PC-3 (cell line): ENCODE measurements at regions not wholly inside any gene's neighbourhood (a gene's known extent, or its start where the extent isn't known, plus 50 kb on each side); places are given as distances from the start of the nearest gene placed in this dataset.

Experiments used
- CTCF ChIP-seq: fragments of 300-600 bp; sonication (generic); conservative IDR thresholded peaks from 2 replicates; pipeline ENCODE4 v1.5.1; 2017; ENCODE audit warnings: antibody characterized with exemption, low read depth, mild to moderate bottlenecking, low read length
- EZH2 ChIP-seq: fragments of 300-600 bp; sonication (generic); IDR thresholded peaks from one replicate; pipeline ENCODE4 v1.6.1; 2017; ENCODE audit warnings: antibody characterized with exemption, mild to moderate bottlenecking, low read length; ENCODE audit not compliant: unreplicated experiment

GRCh38 chr2:52639692-52640091, 1127.9 kb upstream of the CHAC2 start:
- TF ChIP-seq CTCF (no peak), EZH2 (no peak)
